GM19035 (cell line): ENCODE measurements at regions not wholly inside any gene's neighbourhood (a gene's known extent, or its start where the extent isn't known, plus 50 kb on each side); places are given as distances from the start of the nearest gene placed in this dataset.
"Not testable (repeated sequence)": the region's sequence is repeated elsewhere in the genome, so short reads cannot be mapped to it uniquely, and the experiment has no call there.

Experiments
- ATAC-seq: cut with Tn5 transposase; IDR thresholded peaks from one replicate; pipeline ENCODE4 v1.9.1; 2021; ENCODE audit not compliant: unreplicated experiment

GRCh38 chr5:36389245-36389644 lies 87.5 kb upstream of the RANBP3L start:
- ATAC-seq = no peak

- ATAC-seq = no peak
These were observed 88.9 kb upstream of the RANBP3L start for GRCh38 chr5:36390640-36391039.

- ATAC-seq = no peak
These were observed 90.5 kb upstream of the RANBP3L start for GRCh38 chr5:36392186-36392585.

- no peak for ATAC-seq
These were observed 91.1 kb upstream of the RANBP3L start for GRCh38 chr5:36392818-36393217.

GRCh38 chr5:36393656-36394428 lies 92.1 kb upstream of the RANBP3L start:
- no peak for ATAC-seq

- no peak for ATAC-seq
These were observed 93.6 kb upstream of the RANBP3L start for GRCh38 chr5:36395260-36395659.

GRCh38 chr5:36395947-36396346 lies 94.2 kb upstream of the RANBP3L start:
- ATAC-seq = not testable (repeated sequence)

- ATAC-seq = no peak
These were observed 94.9 kb upstream of the RANBP3L start for GRCh38 chr5:36396640-36397039.

GRCh38 chr5:36397901-36398536 lies 96.3 kb upstream of the RANBP3L start:
- no peak for ATAC-seq

- no peak for ATAC-seq
These were observed 100.8 kb upstream of the RANBP3L start for GRCh38 chr5:36402512-36402906.

GRCh38 chr5:36403632-36404311 lies 102.1 kb upstream of the RANBP3L start:
- no peak for ATAC-seq

GRCh38 chr5:36406023-36406422 lies 104.3 kb upstream of the RANBP3L start:
- ATAC-seq = no peak

- ATAC-seq = no peak
These were observed 105.7 kb upstream of the RANBP3L start for GRCh38 chr5:36407396-36407795.

GRCh38 chr5:36409711-36410110 lies 108.0 kb upstream of the RANBP3L start:
- not testable (repeated sequence) for ATAC-seq

- not testable (repeated sequence) for ATAC-seq
These were observed 109.0 kb upstream of the RANBP3L start for GRCh38 chr5:36410672-36411071.

GRCh38 chr5:36414869-36415282 lies 113.2 kb upstream of the RANBP3L start:
- ATAC-seq = no peak

- no peak for ATAC-seq
These were observed 114.9 kb upstream of the RANBP3L start for GRCh38 chr5:36416605-36417004.

- no peak for ATAC-seq
These were observed 115.5 kb upstream of the RANBP3L start for GRCh38 chr5:36417221-36417620.

- ATAC-seq = no peak
These were observed 116.0 kb upstream of the RANBP3L start for GRCh38 chr5:36417668-36418067.

GRCh38 chr5:36418152-36418979 lies 116.7 kb upstream of the RANBP3L start:
- ATAC-seq = no peak

- ATAC-seq = no peak
These were observed 119.6 kb upstream of the RANBP3L start for GRCh38 chr5:36421256-36421655.
